GM12878 (cell line): ENCODE measurements at regions not wholly inside any gene's neighbourhood (a gene's known extent, or its start where the extent isn't known, plus 50 kb on each side); places are given as distances from the start of the nearest gene placed in this dataset.

Experiments used
- CTCF ChIP-seq, 3 experiments: IDR thresholded peaks in 2 of 3; conservative IDR thresholded peaks in 1 of 3; 2 replicates each; pipeline ENCODE4 v1.5.1; 2011; ENCODE audit warnings: low read depth in 3 of 3, low read length in 3 of 3, mild to moderate bottlenecking in 3 of 3, control low read depth in 2 of 3, moderate library complexity in 2 of 3, inconsistent platforms in 1 of 3, mixed read lengths in 1 of 3; ENCODE audit not compliant: control insufficient read depth in 2 of 3, insufficient read depth in 1 of 3; ENCODE audit errors: extremely low read depth in 1 of 3
- E2F8 ChIP-seq: fragments of 450-650 bp; IDR thresholded peaks from 2 replicates; pipeline ENCODE4 v1.6.1; 2018; ENCODE audit warnings: mild to moderate bottlenecking, low read depth, moderate library complexity; ENCODE audit not compliant: partially characterized antibody
- EGR1 ChIP-seq, 2 experiments: IDR thresholded peaks; 1 replicate in 1 of 2; 2 replicates in 1 of 2; pipeline ENCODE4 v1.6.1; 2011 to 2012; ENCODE audit warnings: low read depth in 2 of 2, low read length in 2 of 2, borderline replicate concordance in 1 of 2, mild to moderate bottlenecking in 1 of 2, moderate library complexity in 1 of 2
- GABPA ChIP-seq: IDR thresholded peaks from 2 replicates; pipeline ENCODE4 v1.6.1; 2014; ENCODE audit warnings: antibody characterized with exemption, low read depth, mild to moderate bottlenecking, inconsistent platforms
- HDAC6 ChIP-seq: fragments of 200-600 bp; sonication (generic); IDR thresholded peaks from one replicate; pipeline ENCODE4 v1.8.0; 2017; ENCODE audit warnings: antibody characterized with exemption; ENCODE audit not compliant: unreplicated experiment
- POLR2AphosphoS5 ChIP-seq: IDR thresholded peaks from 2 replicates; pipeline ENCODE4 v1.6.1; 2011; ENCODE audit warnings: mild to moderate bottlenecking, low read length, inconsistent platforms
- RBBP5 ChIP-seq: fragments of 200-600 bp; sonication (generic); conservative IDR thresholded peaks from 2 replicates; pipeline ENCODE4 v1.6.1; 2016
- REST ChIP-seq: IDR thresholded peaks from 2 replicates; pipeline ENCODE4 v1.6.1; 2012; ENCODE audit warnings: mild to moderate bottlenecking, low read depth, low read length
- SP1 ChIP-seq: IDR thresholded peaks from one replicate; pipeline ENCODE4 v1.6.1; 2011; ENCODE audit warnings: low read depth, low read length
- SREBF2 ChIP-seq: IDR thresholded peaks from 2 replicates; pipeline ENCODE4 v1.6.1; 2012; ENCODE audit warnings: mild to moderate bottlenecking, low read length
- TARDBP ChIP-seq: IDR thresholded peaks from 2 replicates; pipeline ENCODE4 v1.6.1; 2016; ENCODE audit warnings: borderline replicate concordance
- USF1 ChIP-seq: IDR thresholded peaks from 2 replicates; pipeline ENCODE4 v1.6.1; 2011; ENCODE audit warnings: borderline replicate concordance, low read depth, mild to moderate bottlenecking, moderate library complexity, mixed read lengths, low read length; ENCODE audit not compliant: insufficient read depth; ENCODE audit errors: extremely low read length
- YY1 ChIP-seq: IDR thresholded peaks from 2 replicates; pipeline ENCODE4 v1.6.1; 2011; ENCODE audit warnings: low read depth, mild to moderate bottlenecking, low read length

GRCh38 chr5:124460642-124461041 is 285.8 kb downstream of the ZNF608 start:
- no peak for TF ChIP-seq CTCF (IDR thresholded peaks at IDR 0.05 in 2 of 3, conservative IDR thresholded peaks at IDR 0.05 in 1 of 3; ENCODE audit: control insufficient read depth in 2 of 3, extremely low read depth in 1 of 3, insufficient read depth in 1 of 3, low read depth in 3 of 3, low read length in 3 of 3)
- no peak for TF ChIP-seq YY1
- TF ChIP-seq SREBF2 = no peak
- no peak for TF ChIP-seq EGR1 (IDR thresholded peaks at IDR 0.05; ENCODE audit: borderline replicate concordance in 1 of 2, low read depth in 2 of 2, low read length in 2 of 2)
- TF ChIP-seq USF1 = no peak
- no peak for TF ChIP-seq TARDBP
- no peak for TF ChIP-seq RBBP5
- TF ChIP-seq REST = no peak
- TF ChIP-seq HDAC6 = no peak
- TF ChIP-seq GABPA = no peak
- TF ChIP-seq E2F8 = no peak
- no peak for TF ChIP-seq SP1
- no peak for TF ChIP-seq POLR2AphosphoS5
